Small intestine (tissue), 7 donors: ENCODE measurements at regions not wholly inside any gene's neighbourhood (a gene's known extent, or its start where the extent isn't known, plus 50 kb on each side); places are given as distances from the start of the nearest gene placed in this dataset.

Experiments used
- DNase-seq, 2 donors: peaks; one replicate each; pipeline versions ENCODE4 v3.0.0 to v3.0.0-alpha.2; 2013
- FAIRE-seq: peaks from 2 replicates; lab custom pipeline; 2012; peaks lifted over from hg19 to GRCh38; lab: Jason Lieb, UNC
- H3K27ac ChIP-seq, 3 donors: one replicate each; pipeline ENCODE4 v1.5.1; 2013; ENCODE audit warnings: low read length in 2 of 3, mild to moderate bottlenecking in 2 of 3, control low read depth in 1 of 3, inconsistent platforms in 1 of 3, low read depth in 1 of 3, moderate library complexity in 1 of 3
- H3K27me3 ChIP-seq, 3 donors: one replicate each; pipeline ENCODE4 v1.6.1; 2013; ENCODE audit warnings: low read length in 3 of 3, inconsistent platforms in 1 of 3; ENCODE audit not compliant: control insufficient read depth in 3 of 3, insufficient read depth in 3 of 3
- H3K36me3 ChIP-seq, 3 donors: one replicate each; pipeline ENCODE4 v1.6.1; 2013; ENCODE audit warnings: low read length in 3 of 3, inconsistent platforms in 1 of 3, low read depth in 1 of 3, mild to moderate bottlenecking in 1 of 3, moderate library complexity in 1 of 3; ENCODE audit not compliant: control insufficient read depth in 3 of 3, insufficient read depth in 2 of 3
- H3K4me1 ChIP-seq, 3 donors: one replicate each; pipeline ENCODE4 v1.6.1; 2013; ENCODE audit warnings: low read length in 2 of 3, inconsistent platforms in 1 of 3, low read depth in 1 of 3, mild to moderate bottlenecking in 1 of 3, moderate library complexity in 1 of 3; ENCODE audit not compliant: control insufficient read depth in 3 of 3, insufficient read depth in 2 of 3
- H3K4me3 ChIP-seq, 3 donors: one replicate each; pipeline ENCODE4 v1.5.1; 2013; ENCODE audit warnings: low read length in 3 of 3, control low read depth in 1 of 3, inconsistent platforms in 1 of 3, low read depth in 1 of 3, mild to moderate bottlenecking in 1 of 3, moderate library complexity in 1 of 3
- H3K9me3 ChIP-seq, 2 donors: one replicate each; pipeline ENCODE4 v1.6.1; 2013; ENCODE audit warnings: low read depth in 1 of 2, low read length in 1 of 2; ENCODE audit not compliant: control insufficient read depth in 2 of 2, insufficient read depth in 1 of 2
- WGBS, 3 donors: extraction: QIAGEN DNeasy Blood & Tissue Kit; methylation state at CpG; one replicate each; pipeline ENCODE4 v1.1.7; 2013; 5-methylcytosine and 5-hydroxymethylcytosine counted together
- donor health status: healthy with polysubstance abuse.
- donor health status: control.
- donor health status: control.
- donor health status: Bipolar disorder and iron deficiency.
- donor health status: healthy.

DNA sequence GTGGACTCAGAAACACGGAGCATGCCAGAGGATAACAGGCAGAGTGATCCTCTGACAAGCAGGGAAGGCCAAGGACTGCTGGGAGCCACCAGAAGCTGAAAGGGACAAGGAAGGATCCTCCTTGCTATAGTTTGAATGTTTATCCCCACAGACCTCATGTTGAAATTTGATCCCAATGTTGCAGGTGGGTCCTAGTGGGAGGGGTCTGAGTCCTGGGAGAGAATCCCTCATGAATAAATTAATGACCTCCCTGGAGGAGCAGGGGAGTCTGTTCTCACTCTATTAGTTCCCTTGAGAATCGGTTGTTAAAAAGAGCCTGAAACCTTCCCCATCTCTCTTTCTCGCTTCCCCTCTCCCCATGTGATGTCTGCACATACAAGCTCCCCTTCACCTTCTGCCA lies 124.4 kb downstream of the FBXO15 start:
- Histone ChIP-seq H3K27ac (no peak overlapping the region), H3K4me3 (no peak overlapping the region), H3K9me3 (no peaks in the 10 kb centered on the region), H3K4me1 (no peaks in the 10 kb centered on the region), H3K36me3 (no peaks in the 10 kb centered on the region), H3K27me3 (peaks cover 0 to 3% (median 0%) of the 10 kb centered on the region in 3 donors)
- no peak for DNase-seq
- no peak for FAIRE-seq
- 38 to 52% (median 47%) methylated on average over 3 of the region's 3 CpGs for WGBS, 3 donors

DNA sequence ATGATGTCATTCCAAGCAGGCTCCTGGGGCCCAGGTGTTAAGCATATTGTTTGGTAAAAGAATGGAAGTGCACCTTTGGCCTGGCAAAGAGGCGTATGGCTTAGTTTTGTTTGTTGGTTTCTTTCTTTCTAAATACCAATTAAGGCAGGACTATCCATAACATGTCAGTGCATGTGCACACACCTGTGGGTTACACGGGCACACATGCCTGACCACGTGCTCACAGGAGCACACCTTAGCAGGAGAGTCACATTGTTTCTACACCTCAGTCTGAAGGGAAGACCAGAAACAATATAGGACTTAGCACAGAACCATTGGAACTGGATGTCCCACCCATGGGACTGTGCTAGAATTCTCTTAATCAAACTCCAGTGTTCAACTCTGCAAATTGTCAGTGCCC lies 127.8 kb downstream of the FBXO15 start:
- WGBS, 3 donors = 65 to 88% (median 67%) methylated on average over 3 of the region's 3 CpGs
- Histone ChIP-seq H3K4me1 (no peaks in the 10 kb centered on the region), H3K9me3 (no peaks in the 10 kb centered on the region), H3K27ac (no peak overlapping the region), H3K27me3 (peaks cover 0 to 3% (median 0%) of the 10 kb centered on the region in 3 donors), H3K36me3 (no peaks in the 10 kb centered on the region), H3K4me3 (no peak overlapping the region)
- DNase-seq (no peak), FAIRE-seq (no peak)

DNA sequence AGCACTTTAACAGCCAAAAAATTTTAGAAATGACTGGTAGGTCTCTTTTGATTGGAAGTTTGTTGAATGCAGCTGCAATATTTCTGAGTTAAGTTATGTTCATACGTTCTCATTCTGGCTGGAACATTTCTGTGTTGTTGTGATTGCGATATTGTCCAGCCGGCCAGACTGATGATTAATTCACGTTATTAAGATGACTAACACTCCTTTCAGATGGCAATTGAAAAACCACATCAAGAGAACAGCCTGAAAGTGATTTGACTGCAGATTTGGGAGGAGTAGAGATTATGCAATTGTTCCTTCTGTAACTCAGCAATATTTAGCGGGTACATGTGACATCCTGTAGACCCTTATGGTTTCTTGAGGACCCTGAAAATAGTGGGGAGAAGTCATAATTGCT lies 133.7 kb downstream of the FBXO15 start:
- no peak for DNase-seq
- no peak overlapping the region for H3K27ac ChIP-seq
- FAIRE-seq = no peak
- H3K4me3 ChIP-seq = no peak overlapping the region
- no peaks in the 10 kb centered on the region for H3K4me1 ChIP-seq
- no peaks in the 10 kb centered on the region for H3K9me3 ChIP-seq
- peaks cover 0 to 3% (median 0%) of the 10 kb centered on the region in 3 donors for H3K27me3 ChIP-seq
- H3K36me3 ChIP-seq = no peaks in the 10 kb centered on the region
- WGBS, 3 donors = 32 to 39% (median 36%) methylated on average over 5 of the region's 5 CpGs

DNA sequence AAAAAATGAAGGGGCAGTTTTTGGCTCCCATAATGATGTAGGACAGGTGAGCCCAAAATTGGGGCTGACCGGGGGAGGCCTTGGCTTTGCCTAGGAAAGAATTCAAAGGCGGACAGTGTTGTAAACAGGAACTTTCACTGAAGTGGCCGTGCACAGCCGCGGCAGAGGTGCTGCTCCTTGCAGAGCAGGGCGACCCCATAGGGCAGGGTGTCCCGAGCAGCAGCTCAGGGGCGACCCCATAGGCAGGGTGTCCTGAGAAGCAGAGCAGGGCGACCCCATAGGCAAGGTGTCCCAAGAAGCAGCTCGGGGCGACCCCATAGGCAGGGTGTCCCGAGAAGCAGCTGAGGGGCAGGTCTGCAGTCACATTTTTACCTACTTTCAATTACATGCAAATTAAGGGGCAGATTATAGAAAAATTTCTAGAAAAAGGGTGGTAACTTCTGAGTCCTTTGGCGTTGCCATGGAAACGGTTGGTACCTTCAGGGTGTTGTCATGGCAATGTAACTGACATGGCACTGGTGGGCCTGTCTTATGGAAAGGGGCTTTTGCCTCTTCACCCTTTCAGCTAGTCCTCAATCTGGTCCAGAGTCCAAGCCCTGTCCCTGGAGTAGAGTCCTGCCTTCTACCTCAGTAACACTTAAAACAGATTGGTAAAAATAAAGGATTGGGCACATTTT lies 134.5 kb downstream of the FBXO15 start:
- Histone ChIP-seq H3K27ac (no peak overlapping the region), H3K27me3 (peaks cover 0 to 3% (median 0%) of the 10 kb centered on the region in 3 donors), H3K36me3 (no peaks in the 10 kb centered on the region), H3K4me1 (no peaks in the 10 kb centered on the region), H3K4me3 (no peak overlapping the region), H3K9me3 (no peaks in the 10 kb centered on the region)
- DNase-seq (no peak), FAIRE-seq (no peak)
- 81 to 88% (median 84%) methylated on average over 14 of the region's 14 CpGs for WGBS, 3 donors

DNA sequence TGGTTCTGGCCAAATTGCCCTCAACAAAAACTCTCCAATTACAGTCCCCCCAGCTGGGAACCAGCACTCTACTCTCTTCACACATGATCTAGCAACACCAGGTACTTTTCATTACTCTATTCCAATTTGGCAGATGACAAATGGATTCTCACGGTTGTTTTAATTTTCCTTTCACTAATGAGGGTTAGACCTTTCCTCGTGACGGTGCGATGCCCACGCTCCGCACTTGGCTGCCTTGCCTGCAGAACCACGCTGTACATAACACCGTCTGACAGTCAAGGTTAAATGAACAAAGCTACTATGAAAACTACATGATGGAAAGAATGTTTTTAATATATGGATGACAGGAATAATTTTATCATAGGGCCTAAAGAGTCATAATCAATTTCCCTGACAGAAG lies 141.5 kb downstream of the FBXO15 start:
- DNase-seq (no peak), FAIRE-seq (no peak)
- H3K27me3 ChIP-seq = peaks cover 0 to under 1% (median 0%) of the 10 kb centered on the region in 3 donors
- H3K9me3 ChIP-seq = no peaks in the 10 kb centered on the region
- H3K4me3 ChIP-seq = no peak overlapping the region
- H3K4me1 ChIP-seq = no peaks in the 10 kb centered on the region
- no peaks in the 10 kb centered on the region for H3K36me3 ChIP-seq
- 87 to 93% (median 89%) methylated on average over 8 of the region's 8 CpGs for WGBS, 3 donors
- H3K27ac ChIP-seq = no peak overlapping the region

DNA sequence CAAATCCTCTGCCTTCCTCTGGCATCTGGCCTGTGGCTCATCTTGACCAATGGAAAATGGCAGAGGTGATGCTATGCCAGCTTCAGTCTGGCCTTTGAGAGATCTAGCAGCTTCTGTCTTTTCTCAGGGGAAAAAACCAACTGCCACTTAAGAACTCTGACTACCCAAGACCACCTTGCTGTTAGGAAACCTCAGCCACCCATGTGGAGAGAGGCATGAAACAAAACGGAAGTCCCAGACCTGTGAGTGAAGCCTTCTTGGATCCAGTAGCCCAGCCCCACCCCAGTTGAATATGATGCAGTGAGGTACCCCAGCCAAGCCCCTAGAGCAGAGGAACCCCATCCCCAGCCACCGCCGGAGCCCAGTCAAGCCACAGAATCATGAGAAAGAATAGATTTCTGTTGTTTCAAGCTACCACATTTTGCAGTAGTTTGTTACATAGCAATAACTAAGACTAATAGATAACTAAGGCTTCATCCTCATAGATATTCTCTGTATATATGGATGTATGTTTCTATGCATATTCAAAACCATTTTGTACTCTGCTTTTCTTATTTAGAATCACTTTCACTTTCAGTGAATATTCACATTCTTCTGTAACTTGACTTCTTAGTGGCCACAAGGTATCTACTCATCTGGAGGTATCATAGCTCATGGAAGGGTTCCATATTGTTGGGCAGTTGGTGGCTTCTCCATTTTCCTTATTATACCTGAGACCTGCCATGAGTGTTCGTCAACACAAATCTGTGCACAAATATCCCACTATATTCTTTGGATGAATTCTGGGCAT lies 142.1 kb downstream of the FBXO15 start:
- no peaks in the 10 kb centered on the region for H3K4me1 ChIP-seq
- DNase-seq (no peak), FAIRE-seq (no peak)
- no peak overlapping the region for H3K27ac ChIP-seq
- 81 to 86% (median 84%) methylated on average over 4 of the region's 4 CpGs for WGBS, 3 donors
- no peaks in the 10 kb centered on the region for H3K36me3 ChIP-seq
- H3K9me3 ChIP-seq = peaks cover 0 to 2% of the 10 kb centered on the region in 2 donors
- no peak overlapping the region for H3K4me3 ChIP-seq
- no peaks in the 10 kb centered on the region for H3K27me3 ChIP-seq

DNA sequence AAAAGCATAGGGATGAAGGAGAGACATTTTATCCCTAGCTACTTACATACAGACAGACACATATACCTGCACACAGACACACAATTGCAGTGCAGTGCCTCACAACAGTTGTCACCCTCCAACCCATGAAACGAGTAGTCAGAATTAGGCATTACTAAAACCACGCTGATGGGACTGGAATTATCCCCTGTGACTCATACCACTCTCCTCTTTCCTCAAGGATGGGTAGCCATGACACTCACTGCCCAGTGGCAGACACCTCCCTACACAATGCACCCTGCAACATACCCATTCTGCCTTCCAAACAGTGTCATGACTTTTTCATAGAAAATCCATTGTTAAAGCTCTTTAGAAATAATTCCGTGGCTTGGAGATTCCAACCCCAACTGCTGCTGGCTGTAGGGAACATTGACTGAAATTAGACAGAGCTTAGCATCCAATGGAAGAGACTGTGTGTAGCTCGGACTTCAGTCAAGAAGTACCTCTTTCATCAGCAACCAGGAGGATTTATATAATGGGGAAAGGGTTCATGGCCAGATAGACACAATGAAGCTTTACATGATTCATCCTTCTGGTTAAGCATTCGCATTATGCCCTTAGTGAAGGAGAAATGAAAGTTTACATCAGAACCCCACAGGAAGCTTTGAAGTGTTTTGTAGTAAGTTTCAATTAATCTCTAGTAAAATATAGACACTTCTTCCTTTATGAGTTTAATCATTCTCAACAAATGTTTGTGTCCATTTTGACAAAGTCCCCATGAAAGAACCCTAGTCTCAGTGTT lies 155.2 kb downstream of the FBXO15 start:
- Histone ChIP-seq H3K4me1 (no peaks in the 10 kb centered on the region), H3K4me3 (no peak overlapping the region), H3K36me3 (no peaks in the 10 kb centered on the region), H3K27me3 (peaks cover 0 to 4% (median 0%) of the 10 kb centered on the region in 3 donors), H3K9me3 (no peaks in the 10 kb centered on the region), H3K27ac (no peak overlapping the region)
- FAIRE-seq = no peak
- no peak for DNase-seq
- 69 to 82% (median 71%) methylated on average over 5 of the region's 5 CpGs for WGBS, 3 donors

DNA sequence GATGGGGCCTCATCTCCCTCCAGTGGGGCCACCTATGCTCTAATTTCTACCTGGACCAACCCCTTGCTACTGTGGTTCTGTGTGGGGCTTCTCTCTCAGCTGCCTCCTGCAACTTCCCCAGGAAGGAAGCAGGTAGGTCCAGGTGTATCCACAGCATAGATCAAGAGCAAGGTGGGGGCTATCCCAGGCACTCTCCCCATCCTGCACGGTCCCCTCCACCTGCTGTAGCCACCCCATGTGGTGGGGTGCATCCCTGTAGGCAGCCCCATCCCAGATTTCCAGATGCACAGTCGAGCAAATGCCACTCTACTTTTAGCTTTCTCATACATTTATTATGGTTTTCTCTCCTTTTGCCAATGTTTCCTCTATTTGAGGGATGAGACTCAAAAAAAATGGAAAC lies 156.1 kb downstream of the FBXO15 start:
- H3K4me1 ChIP-seq = no peaks in the 10 kb centered on the region
- no peak for FAIRE-seq
- no peak overlapping the region for H3K4me3 ChIP-seq
- no peaks in the 10 kb centered on the region for H3K36me3 ChIP-seq
- no peak overlapping the region for H3K27ac ChIP-seq
- WGBS, 3 donors = 20 to 65% (median 43%) methylated on average over 2 of the region's 2 CpGs
- DNase-seq = no peak
- H3K27me3 ChIP-seq = peaks cover 0 to 4% (median 0%) of the 10 kb centered on the region in 3 donors
- H3K9me3 ChIP-seq = no peaks in the 10 kb centered on the region
